Liver (tissue), 8 donors: ENCODE measurements at regions not wholly inside any gene's neighbourhood (a gene's known extent, or its start where the extent isn't known, plus 50 kb on each side); places are given as distances from the start of the nearest gene placed in this dataset.

ENCODE experiments used
- DNase-seq: peaks from one replicate; pipeline ENCODE4 v3.0.0-alpha.2; 2017; ENCODE audit warnings: low spot score
- H3K27ac ChIP-seq, 2 donors: one replicate each; pipeline ENCODE4 v1.7.0; 2013; ENCODE audit warnings: inconsistent platforms in 2 of 2, low read length in 2 of 2, control low read depth in 1 of 2, low read depth in 1 of 2, mild to moderate bottlenecking in 1 of 2
- H3K27me3 ChIP-seq, 4 donors: one replicate each; pipeline versions ENCODE4 v1.6.1 to v1.7.0; 2013; ENCODE audit warnings: low read length in 3 of 4, inconsistent platforms in 1 of 4, mild to moderate bottlenecking in 1 of 4, moderate library complexity in 1 of 4; ENCODE audit not compliant: control insufficient read depth in 4 of 4, insufficient read depth in 4 of 4
- H3K36me3 ChIP-seq, 4 donors: one replicate each; pipeline versions ENCODE4 v1.6.1 to v1.7.0; 2013; ENCODE audit warnings: low read length in 3 of 4, mild to moderate bottlenecking in 3 of 4, low read depth in 1 of 4, moderate library complexity in 1 of 4; ENCODE audit not compliant: control insufficient read depth in 4 of 4, insufficient read depth in 3 of 4
- H3K4me1 ChIP-seq, 4 donors: one replicate each; pipeline versions ENCODE4 v1.6.1 to v1.7.0; 2013; ENCODE audit warnings: low read length in 3 of 4, mild to moderate bottlenecking in 3 of 4, moderate library complexity in 1 of 4; ENCODE audit not compliant: control insufficient read depth in 4 of 4, insufficient read depth in 4 of 4
- H3K4me3 ChIP-seq, 3 donors: one replicate each; pipeline versions ENCODE4 v1.6.1 to v1.7.0; 2013; ENCODE audit warnings: low read length in 3 of 3, control low read depth in 1 of 3, low read depth in 1 of 3, mild to moderate bottlenecking in 1 of 3
- H3K9ac ChIP-seq, 2 donors: one replicate each; pipeline ENCODE4 v1.7.0; 2013; ENCODE audit warnings: low read length in 2 of 2, mild to moderate bottlenecking in 2 of 2, moderate library complexity in 2 of 2, control low read depth in 1 of 2, low read depth in 1 of 2
- H3K9me3 ChIP-seq, 4 donors: one replicate each; pipeline versions ENCODE4 v1.6.1 to v1.7.0; 2013; ENCODE audit warnings: low read length in 3 of 4; ENCODE audit not compliant: control insufficient read depth in 4 of 4
- EGR1 ChIP-seq, 2 donors: IDR thresholded peaks; 2 replicates each; pipeline ENCODE4 v1.6.1; 2016 to 2018; ENCODE audit warnings: antibody characterized with exemption in 2 of 2, low read depth in 2 of 2
- FOXA2 ChIP-seq: IDR thresholded peaks from 2 replicates; pipeline ENCODE4 v1.6.1; 2016; ENCODE audit warnings: antibody characterized with exemption
- HNF4A ChIP-seq, 2 donors: conservative IDR thresholded peaks; 2 replicates each; pipeline ENCODE4 v1.6.1; 2016; ENCODE audit warnings: antibody characterized with exemption in 2 of 2, mild to moderate bottlenecking in 2 of 2
- RAD21 ChIP-seq, 2 donors: IDR thresholded peaks; 2 replicates each; pipeline ENCODE4 v1.6.1; 2016; ENCODE audit warnings: antibody characterized with exemption in 2 of 2, mild to moderate bottlenecking in 2 of 2
- SP1 ChIP-seq: IDR thresholded peaks from 2 replicates; pipeline ENCODE4 v1.6.1; 2018; ENCODE audit warnings: antibody characterized with exemption, mild to moderate bottlenecking
- YY1 ChIP-seq: IDR thresholded peaks from 2 replicates; pipeline ENCODE4 v1.6.1; 2016; ENCODE audit warnings: antibody characterized with exemption, mild to moderate bottlenecking
- WGBS: extraction: QIAGEN DNeasy Blood & Tissue Kit; methylation state at CpG from one replicate; pipeline ENCODE4 v1.1.7; 2013; 5-methylcytosine and 5-hydroxymethylcytosine counted together
- TF ChIP-seq, protein P1 (sequence below): IDR thresholded peaks from 2 replicates; pipeline ENCODE4 v1.6.1; 2016; ENCODE audit warnings: antibody characterized with exemption
- TF ChIP-seq, protein P2 (sequence below): fragments of 150-350 bp; IDR thresholded peaks from 2 replicates; pipeline ENCODE4 v1.5.1; 2017; ENCODE audit warnings: improper control_type of control experiment, low read depth, low read length; ENCODE audit not compliant: missing input control
- TF ChIP-seq, protein P3 (sequence below): IDR thresholded peaks from 2 replicates; pipeline ENCODE4 v1.6.1; 2016; ENCODE audit warnings: antibody characterized with exemption, mild to moderate bottlenecking
- donor health status: healthy.
- donor health status: healthy.
- donor health status: healthy.
- donor health status: healthy.
- donor health status: healthy.

DNA sequence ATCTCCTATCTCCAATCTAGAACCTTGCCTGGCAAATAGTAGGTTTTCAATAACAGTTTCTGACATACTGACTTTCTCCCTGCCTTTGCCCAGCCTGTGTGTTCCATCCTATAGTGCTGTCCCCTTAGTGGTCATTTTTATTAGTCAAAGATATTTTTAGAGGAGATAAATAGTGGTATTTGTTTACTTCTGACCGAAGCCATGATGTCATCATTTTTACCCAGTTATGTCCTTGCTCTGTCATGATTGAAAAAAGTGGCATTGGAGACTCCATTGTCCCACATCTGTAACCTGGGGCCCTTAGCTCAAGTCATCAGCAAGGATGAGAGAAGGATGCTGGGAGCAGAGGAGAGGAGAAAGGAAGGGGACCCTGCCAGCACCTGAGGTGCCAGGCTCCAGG, 80.6 kb upstream of the ATP2B2 start (continued):
- TF ChIP-seq HNF4A (conservative IDR thresholded peaks at IDR 0.05) (no peak), YY1 (no peak), SP1 (no peak), RAD21 (IDR thresholded peaks at IDR 0.05) (no peak)
- TF ChIP-seq, protein P1, sequence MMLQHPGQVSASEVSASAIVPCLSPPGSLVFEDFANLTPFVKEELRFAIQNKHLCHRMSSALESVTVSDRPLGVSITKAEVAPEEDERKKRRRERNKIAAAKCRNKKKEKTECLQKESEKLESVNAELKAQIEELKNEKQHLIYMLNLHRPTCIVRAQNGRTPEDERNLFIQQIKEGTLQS, result no peak
- TF ChIP-seq, protein P2, sequence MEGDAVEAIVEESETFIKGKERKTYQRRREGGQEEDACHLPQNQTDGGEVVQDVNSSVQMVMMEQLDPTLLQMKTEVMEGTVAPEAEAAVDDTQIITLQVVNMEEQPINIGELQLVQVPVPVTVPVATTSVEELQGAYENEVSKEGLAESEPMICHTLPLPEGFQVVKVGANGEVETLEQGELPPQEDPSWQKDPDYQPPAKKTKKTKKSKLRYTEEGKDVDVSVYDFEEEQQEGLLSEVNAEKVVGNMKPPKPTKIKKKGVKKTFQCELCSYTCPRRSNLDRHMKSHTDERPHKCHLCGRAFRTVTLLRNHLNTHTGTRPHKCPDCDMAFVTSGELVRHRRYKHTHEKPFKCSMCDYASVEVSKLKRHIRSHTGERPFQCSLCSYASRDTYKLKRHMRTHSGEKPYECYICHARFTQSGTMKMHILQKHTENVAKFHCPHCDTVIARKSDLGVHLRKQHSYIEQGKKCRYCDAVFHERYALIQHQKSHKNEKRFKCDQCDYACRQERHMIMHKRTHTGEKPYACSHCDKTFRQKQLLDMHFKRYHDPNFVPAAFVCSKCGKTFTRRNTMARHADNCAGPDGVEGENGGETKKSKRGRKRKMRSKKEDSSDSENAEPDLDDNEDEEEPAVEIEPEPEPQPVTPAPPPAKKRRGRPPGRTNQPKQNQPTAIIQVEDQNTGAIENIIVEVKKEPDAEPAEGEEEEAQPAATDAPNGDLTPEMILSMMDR, result no peak

DNA sequence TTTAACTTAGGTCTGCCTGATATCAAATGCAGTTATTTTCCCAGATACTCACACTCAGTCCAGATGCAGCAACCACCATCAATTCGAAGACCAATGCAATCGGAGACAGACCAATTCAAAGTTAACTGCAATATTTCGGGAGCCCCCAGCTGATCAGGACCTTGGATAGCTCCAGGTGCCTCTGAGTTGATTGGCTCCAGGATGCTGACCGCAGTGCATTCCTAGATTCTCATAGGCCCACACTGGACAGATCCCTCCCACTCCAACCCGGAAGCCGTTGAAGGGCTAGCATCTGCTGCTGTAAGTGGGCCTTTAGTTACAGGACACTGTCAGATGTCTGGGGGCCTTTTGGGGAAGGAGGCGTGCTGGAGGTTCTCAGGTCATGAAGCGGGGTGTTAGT, 89.5 kb upstream of the ATP2B2 start:
- H3K36me3 ChIP-seq, result no peaks in the 10 kb centered on the region
- 34% methylated on average over 8 of the region's 8 CpGs for WGBS
- H3K9ac ChIP-seq, result no peak overlapping the region
- DNase-seq, result peak; percentile 68
- TF ChIP-seq, protein P3, sequence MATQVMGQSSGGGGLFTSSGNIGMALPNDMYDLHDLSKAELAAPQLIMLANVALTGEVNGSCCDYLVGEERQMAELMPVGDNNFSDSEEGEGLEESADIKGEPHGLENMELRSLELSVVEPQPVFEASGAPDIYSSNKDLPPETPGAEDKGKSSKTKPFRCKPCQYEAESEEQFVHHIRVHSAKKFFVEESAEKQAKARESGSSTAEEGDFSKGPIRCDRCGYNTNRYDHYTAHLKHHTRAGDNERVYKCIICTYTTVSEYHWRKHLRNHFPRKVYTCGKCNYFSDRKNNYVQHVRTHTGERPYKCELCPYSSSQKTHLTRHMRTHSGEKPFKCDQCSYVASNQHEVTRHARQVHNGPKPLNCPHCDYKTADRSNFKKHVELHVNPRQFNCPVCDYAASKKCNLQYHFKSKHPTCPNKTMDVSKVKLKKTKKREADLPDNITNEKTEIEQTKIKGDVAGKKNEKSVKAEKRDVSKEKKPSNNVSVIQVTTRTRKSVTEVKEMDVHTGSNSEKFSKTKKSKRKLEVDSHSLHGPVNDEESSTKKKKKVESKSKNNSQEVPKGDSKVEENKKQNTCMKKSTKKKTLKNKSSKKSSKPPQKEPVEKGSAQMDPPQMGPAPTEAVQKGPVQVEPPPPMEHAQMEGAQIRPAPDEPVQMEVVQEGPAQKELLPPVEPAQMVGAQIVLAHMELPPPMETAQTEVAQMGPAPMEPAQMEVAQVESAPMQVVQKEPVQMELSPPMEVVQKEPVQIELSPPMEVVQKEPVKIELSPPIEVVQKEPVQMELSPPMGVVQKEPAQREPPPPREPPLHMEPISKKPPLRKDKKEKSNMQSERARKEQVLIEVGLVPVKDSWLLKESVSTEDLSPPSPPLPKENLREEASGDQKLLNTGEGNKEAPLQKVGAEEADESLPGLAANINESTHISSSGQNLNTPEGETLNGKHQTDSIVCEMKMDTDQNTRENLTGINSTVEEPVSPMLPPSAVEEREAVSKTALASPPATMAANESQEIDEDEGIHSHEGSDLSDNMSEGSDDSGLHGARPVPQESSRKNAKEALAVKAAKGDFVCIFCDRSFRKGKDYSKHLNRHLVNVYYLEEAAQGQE, result peak; percentile 99
- TF ChIP-seq, protein P1, result no peak
- no peak for TF ChIP-seq EGR1 (IDR thresholded peaks at IDR 0.05; ENCODE audit: low read depth in 2 of 2)
- no peak overlapping the region for H3K4me3 ChIP-seq
- H3K9me3 ChIP-seq, result no peaks in the 10 kb centered on the region
- no peaks in the 10 kb centered on the region for H3K27me3 ChIP-seq
- peaks cover 5 to 13% (median 10%) of the 10 kb centered on the region in 4 donors for H3K4me1 ChIP-seq
- H3K27ac ChIP-seq, result no peak overlapping the region

DNA sequence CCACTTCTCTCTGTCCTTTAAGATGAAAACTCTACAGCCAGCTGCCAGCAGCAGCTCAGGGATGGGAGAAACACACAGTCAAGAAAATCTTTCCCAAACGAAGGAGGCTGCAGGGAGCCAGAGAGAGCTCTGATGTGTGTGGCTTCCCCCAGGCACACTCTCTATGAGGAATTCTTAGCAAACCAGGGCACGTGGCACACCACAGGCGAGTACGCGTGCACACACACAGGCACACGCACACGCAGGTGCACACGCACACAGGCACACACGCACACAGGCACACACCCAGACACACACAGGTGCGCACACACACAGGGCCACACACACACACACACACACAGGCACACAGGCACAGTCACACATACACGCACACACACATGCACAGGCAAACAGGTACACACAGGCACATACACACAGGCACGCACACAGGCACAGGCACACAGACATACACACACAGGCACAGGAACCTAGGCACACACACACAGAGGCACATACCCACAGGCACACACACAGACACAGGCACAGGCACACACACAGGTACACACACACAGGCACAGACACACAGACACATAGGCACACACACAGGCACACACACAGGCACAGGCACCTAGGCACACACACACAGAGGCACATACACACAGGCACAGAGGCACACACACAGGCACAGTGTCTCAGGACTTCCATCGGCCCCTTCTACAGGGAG, 91.5 kb upstream of the ATP2B2 start:
- peaks cover 10 to 28% (median 22%) of the 10 kb centered on the region in 4 donors for H3K4me1 ChIP-seq
- no peak overlapping the region for H3K4me3 ChIP-seq
- WGBS, result 86% methylated on average over 13 of the region's 13 CpGs
- no peak overlapping the region for H3K9ac ChIP-seq
- TF ChIP-seq, protein P2, result no peak
- TF ChIP-seq FOXA2, result no peak
- no peak for TF ChIP-seq EGR1 (IDR thresholded peaks at IDR 0.05; ENCODE audit: low read depth in 2 of 2)
- no peak for TF ChIP-seq YY1
- TF ChIP-seq, protein P3, result no peak
- no peak for DNase-seq
- H3K9me3 ChIP-seq, result no peaks in the 10 kb centered on the region
- H3K27ac ChIP-seq, result no peak overlapping the region
- no peaks in the 10 kb centered on the region for H3K27me3 ChIP-seq
- H3K36me3 ChIP-seq, result no peaks in the 10 kb centered on the region
